ENCODE measurements at regions not wholly inside any gene's neighbourhood (a gene's known extent, or its start where the extent isn't known, plus 50 kb on each side); places are given as distances from the start of the nearest gene placed in this dataset.

GRCh38 chr13:53439439-53440225, 411.0 kb downstream of the OLFM4 start:
- DNase-seq (no peak), ATAC-seq (ENCODE audit: insufficient read depth, low FRiP score) (no peak)
- Histone ChIP-seq H3K4me3 (no peak overlapping the region), H3K27me3 (ENCODE audit: control insufficient read depth in 3 of 3, insufficient read depth in 3 of 3, low read length in 2 of 3) (no peaks in the 10 kb centered on the region), H3K9me3 (ENCODE audit: control insufficient read depth in 4 of 4, insufficient read depth in 3 of 4, low read length in 3 of 4) (peaks cover 0 to 4% (median 0%) of the 10 kb centered on the region in 4 donors), H3K9ac (ENCODE audit: insufficient read depth in 1 of 2, low read length in 2 of 2) (no peak overlapping the region), H3K27ac (ENCODE audit: low read depth in 1 of 2, low read length in 1 of 2) (no peak overlapping the region), H3K36me3 (ENCODE audit: control insufficient read depth in 4 of 4, insufficient read depth in 4 of 4, low read length in 4 of 4) (no peaks in the 10 kb centered on the region), H3K4me1 (ENCODE audit: control insufficient read depth in 5 of 5, insufficient read depth in 5 of 5, low read length in 5 of 5) (peaks cover 0 to 13% (median 0%) of the 10 kb centered on the region in 5 donors)
- TF ChIP-seq, protein P1, sequence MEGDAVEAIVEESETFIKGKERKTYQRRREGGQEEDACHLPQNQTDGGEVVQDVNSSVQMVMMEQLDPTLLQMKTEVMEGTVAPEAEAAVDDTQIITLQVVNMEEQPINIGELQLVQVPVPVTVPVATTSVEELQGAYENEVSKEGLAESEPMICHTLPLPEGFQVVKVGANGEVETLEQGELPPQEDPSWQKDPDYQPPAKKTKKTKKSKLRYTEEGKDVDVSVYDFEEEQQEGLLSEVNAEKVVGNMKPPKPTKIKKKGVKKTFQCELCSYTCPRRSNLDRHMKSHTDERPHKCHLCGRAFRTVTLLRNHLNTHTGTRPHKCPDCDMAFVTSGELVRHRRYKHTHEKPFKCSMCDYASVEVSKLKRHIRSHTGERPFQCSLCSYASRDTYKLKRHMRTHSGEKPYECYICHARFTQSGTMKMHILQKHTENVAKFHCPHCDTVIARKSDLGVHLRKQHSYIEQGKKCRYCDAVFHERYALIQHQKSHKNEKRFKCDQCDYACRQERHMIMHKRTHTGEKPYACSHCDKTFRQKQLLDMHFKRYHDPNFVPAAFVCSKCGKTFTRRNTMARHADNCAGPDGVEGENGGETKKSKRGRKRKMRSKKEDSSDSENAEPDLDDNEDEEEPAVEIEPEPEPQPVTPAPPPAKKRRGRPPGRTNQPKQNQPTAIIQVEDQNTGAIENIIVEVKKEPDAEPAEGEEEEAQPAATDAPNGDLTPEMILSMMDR (IDR thresholded peaks at IDR 0.05; ENCODE audit: control extremely low read depth, extremely low read depth) = no peak
- WGBS, 2 donors = 94 to 96% methylated on average over 16 to 19 of the region's 20 CpGs

- H3K27me3 ChIP-seq (ENCODE audit: control insufficient read depth in 3 of 3, insufficient read depth in 3 of 3, low read length in 2 of 3) = no peaks in the 10 kb centered on the region
- peaks cover 0 to 8% (median 0%) of the 10 kb centered on the region in 4 donors for H3K9me3 ChIP-seq (ENCODE audit: control insufficient read depth in 4 of 4, insufficient read depth in 3 of 4, low read length in 3 of 4)
- TF ChIP-seq, protein P1 (IDR thresholded peaks at IDR 0.05; ENCODE audit: control extremely low read depth, extremely low read depth) = no peak
- no peaks in the 10 kb centered on the region for H3K4me1 ChIP-seq (ENCODE audit: control insufficient read depth in 5 of 5, insufficient read depth in 5 of 5, low read length in 5 of 5)
- H3K27ac ChIP-seq (ENCODE audit: low read depth in 1 of 2, low read length in 1 of 2) = no peak overlapping the region
- 78 to 89% methylated on average over 5 of the region's 5 CpGs for WGBS, 2 donors
- no peak overlapping the region for H3K4me3 ChIP-seq
- no peaks in the 10 kb centered on the region for H3K36me3 ChIP-seq (ENCODE audit: control insufficient read depth in 4 of 4, insufficient read depth in 4 of 4, low read length in 4 of 4)
- no peak overlapping the region for H3K9ac ChIP-seq (ENCODE audit: insufficient read depth in 1 of 2, low read length in 2 of 2)
- no peak for DNase-seq
- no peak for ATAC-seq (ENCODE audit: insufficient read depth, low FRiP score)
Observed at GRCh38 chr13:53442979-53443378, 414.4 kb downstream of the OLFM4 start.

- no peaks in the 10 kb centered on the region for H3K36me3 ChIP-seq (ENCODE audit: control insufficient read depth in 4 of 4, insufficient read depth in 4 of 4, low read length in 4 of 4)
- H3K27me3 ChIP-seq (ENCODE audit: control insufficient read depth in 3 of 3, insufficient read depth in 3 of 3, low read length in 2 of 3) = no peaks in the 10 kb centered on the region
- DNase-seq = peak in 1 of 3 donors; percentile 34
- H3K4me1 ChIP-seq (ENCODE audit: control insufficient read depth in 5 of 5, insufficient read depth in 5 of 5, low read length in 5 of 5) = no peaks in the 10 kb centered on the region
- no peak overlapping the region for H3K4me3 ChIP-seq
- no peak for ATAC-seq (ENCODE audit: insufficient read depth, low FRiP score)
- WGBS, 2 donors = 70 to 76% methylated on average over 1 of the region's 1 CpG
- peaks cover 0 to 13% (median 4%) of the 10 kb centered on the region in 4 donors for H3K9me3 ChIP-seq (ENCODE audit: control insufficient read depth in 4 of 4, insufficient read depth in 3 of 4, low read length in 3 of 4)
- no peak overlapping the region for H3K9ac ChIP-seq (ENCODE audit: insufficient read depth in 1 of 2, low read length in 2 of 2)
- H3K27ac ChIP-seq (ENCODE audit: low read depth in 1 of 2, low read length in 1 of 2) = no peak overlapping the region
- TF ChIP-seq, protein P1 (IDR thresholded peaks at IDR 0.05; ENCODE audit: control extremely low read depth, extremely low read depth) = no peak
Observed at GRCh38 chr13:53445686-53446085, 417.1 kb downstream of the OLFM4 start.
